GM23248 (cell line): ENCODE measurements at regions not wholly inside any gene's neighbourhood (a gene's known extent, or its start where the extent isn't known, plus 50 kb on each side); places are given as distances from the start of the nearest gene placed in this dataset.

Source experiments
- DNase-seq: peaks from one replicate; pipeline ENCODE4 v3.0.0-alpha.2; 2015
- H2AFZ ChIP-seq: fragments of 200-600 bp; sonication (generic); 2 replicates; pipeline ENCODE4 v1.6.1; 2016; ENCODE audit warnings: antibody characterized with exemption
- H3F3A ChIP-seq: fragments of 200-600 bp; sonication (generic); 2 replicates; pipeline ENCODE4 v1.6.1; 2016; ENCODE audit warnings: mild to moderate bottlenecking, antibody characterized with exemption, mixed run types; ENCODE audit not compliant: insufficient read depth
- H3K27ac ChIP-seq: fragments of 200-600 bp; sonication (generic); 2 replicates; pipeline ENCODE4 v1.5.1; 2016; ENCODE audit warnings: mild to moderate bottlenecking
- H3K27me3 ChIP-seq: fragments of 200-600 bp; sonication (generic); replicated peaks from 2 replicates; pipeline ENCODE4 v1.6.1; 2016; ENCODE audit warnings: mild to moderate bottlenecking; ENCODE audit not compliant: insufficient read depth
- H3K36me3 ChIP-seq: fragments of 200-600 bp; sonication (generic); 2 replicates; pipeline ENCODE4 v1.6.1; 2016; ENCODE audit warnings: low read depth, mild to moderate bottlenecking
- H3K4me1 ChIP-seq: fragments of 200-600 bp; sonication (generic); 2 replicates; pipeline ENCODE4 v1.6.1; 2016; ENCODE audit warnings: mild to moderate bottlenecking; ENCODE audit not compliant: insufficient read depth
- H3K4me2 ChIP-seq: fragments of 200-600 bp; sonication (generic); one replicate; pipeline ENCODE4 v1.6.1; 2016; ENCODE audit warnings: mild to moderate bottlenecking; ENCODE audit not compliant: unreplicated experiment
- H3K4me3 ChIP-seq: fragments of 200-600 bp; sonication (generic); 2 replicates; pipeline ENCODE4 v1.5.1; 2016; ENCODE audit warnings: mild to moderate bottlenecking
- H3K79me2 ChIP-seq: fragments of 200-600 bp; sonication (generic); 2 replicates; pipeline ENCODE4 v1.6.1; 2016; ENCODE audit warnings: mild to moderate bottlenecking; ENCODE audit not compliant: insufficient read depth
- H3K9ac ChIP-seq: fragments of 200-600 bp; sonication (generic); 2 replicates; pipeline ENCODE4 v1.6.1; 2016; ENCODE audit warnings: mild to moderate bottlenecking
- H3K9me2 ChIP-seq: fragments of 200-600 bp; sonication (generic); 2 replicates; pipeline ENCODE4 v1.6.1; 2016; ENCODE audit warnings: mixed run types, mild to moderate bottlenecking, moderate library complexity; ENCODE audit not compliant: insufficient read depth
- H3K9me3 ChIP-seq: fragments of 200-600 bp; sonication (generic); one replicate; pipeline ENCODE4 v1.6.1; 2017; ENCODE audit warnings: low read depth
- H4K20me1 ChIP-seq: fragments of 200-600 bp; sonication (generic); 2 replicates; pipeline ENCODE4 v1.6.0; 2016; ENCODE audit not compliant: insufficient read depth
- EZH2 ChIP-seq: fragments of 200-600 bp; sonication (generic); IDR thresholded peaks from 2 replicates; pipeline ENCODE4 v1.6.1; 2018; ENCODE audit warnings: antibody characterized with exemption, mild to moderate bottlenecking; ENCODE audit not compliant: insufficient read depth, poor library complexity, severe bottlenecking
- EZH2phosphoT487 ChIP-seq: fragments of 200-600 bp; sonication (generic); IDR thresholded peaks from 2 replicates; pipeline ENCODE4 v1.6.1; 2018; ENCODE audit warnings: antibody characterized with exemption, moderate library complexity, mild to moderate bottlenecking, low read depth; ENCODE audit not compliant: insufficient read depth
- WGBS, 2 experiments: methylation state at CpG; one replicate each; pipeline ENCODE4 v1.1.6; 2015 to 2017; ENCODE audit warnings: low lambda C conversion rate in 2 of 2, low coverage in 1 of 2; ENCODE audit errors: missing lambda C conversion rate in 2 of 2; 5-methylcytosine and 5-hydroxymethylcytosine counted together
- in situ Hi-C: fragments of 300-500 bp; cut with MboI; formaldehyde crosslinking; loops from 2 replicates; pipeline ENCODE4 v1.15.0; 2020

- in situ Hi-C loops, result no loop called here
- H3K9ac ChIP-seq, result no peak overlapping the region
Measured at GRCh38 chrX:1794586-1794985, 179.7 kb downstream of the ASMT start.

GRCh38 chrX:1802912-1803311 lies 188.1 kb downstream of the ASMT start:
- TF ChIP-seq EZH2phosphoT487 (no peak), EZH2 (no peak)
- H3K9ac ChIP-seq, result no peak overlapping the region
- H3K4me1 ChIP-seq, result no peaks in the 10 kb centered on the region
- H2AFZ ChIP-seq, result no peak overlapping the region
- no peaks in the 10 kb centered on the region for H3K36me3 ChIP-seq
- no peak overlapping the region for H3K4me2 ChIP-seq
- no peak for DNase-seq
- no peaks in the 10 kb centered on the region for H3K9me3 ChIP-seq
- no peaks in the 10 kb centered on the region for H4K20me1 ChIP-seq
- in situ Hi-C loops, result no loop called here
- H3F3A ChIP-seq, result no peaks in the 10 kb centered on the region
- no peaks in the 10 kb centered on the region for H3K27me3 ChIP-seq
- no peaks in the 10 kb centered on the region for H3K79me2 ChIP-seq
- WGBS, 2 experiments, result 68 to 70% methylated on average over 6 of the region's 6 CpGs
- H3K4me3 ChIP-seq, result no peak overlapping the region
- H3K27ac ChIP-seq, result no peak overlapping the region
- H3K9me2 ChIP-seq, result no peaks in the 10 kb centered on the region

More at GRCh38 chrX:1794586-1794985, 179.7 kb downstream of the ASMT start:
- Histone ChIP-seq H3K4me2 (no peak overlapping the region), H3K79me2 (no peaks in the 10 kb centered on the region), H3K36me3 (no peaks in the 10 kb centered on the region), H2AFZ (no peak overlapping the region), H3K9me2 (no peaks in the 10 kb centered on the region), H3K27ac (no peak overlapping the region), H3K9me3 (no peaks in the 10 kb centered on the region), H3K4me1 (no peaks in the 10 kb centered on the region), H3F3A (no peaks in the 10 kb centered on the region), H4K20me1 (no peaks in the 10 kb centered on the region), H3K27me3 (no peaks in the 10 kb centered on the region), H3K4me3 (no peak overlapping the region)
- DNase-seq, result no peak
- WGBS, 2 experiments, result 40% methylated on average over 9 of the region's 9 CpGs
- TF ChIP-seq EZH2phosphoT487 (no peak), EZH2 (no peak)

GRCh38 chrX:1803741-1804140 lies 188.9 kb downstream of the ASMT start:
- TF ChIP-seq EZH2phosphoT487, result no peak
- no peak for TF ChIP-seq EZH2
- Histone ChIP-seq H3K4me3 (no peak overlapping the region), H4K20me1 (no peaks in the 10 kb centered on the region), H3K9me2 (no peaks in the 10 kb centered on the region), H3K9ac (no peak overlapping the region), H3K79me2 (no peaks in the 10 kb centered on the region), H3K9me3 (no peaks in the 10 kb centered on the region), H3K27ac (no peak overlapping the region), H2AFZ (no peak overlapping the region), H3K36me3 (no peaks in the 10 kb centered on the region), H3K27me3 (no peaks in the 10 kb centered on the region), H3K4me1 (no peaks in the 10 kb centered on the region), H3F3A (no peaks in the 10 kb centered on the region), H3K4me2 (no peak overlapping the region)
- 35 to 46% methylated on average over 3 of the region's 3 CpGs for WGBS, 2 experiments
- no peak for DNase-seq
- in situ Hi-C loops, result no loop called here

- no peak overlapping the region for H3K27ac ChIP-seq
- H3K4me1 ChIP-seq, result no peaks in the 10 kb centered on the region
- H3K36me3 ChIP-seq, result no peaks in the 10 kb centered on the region
- H3K27me3 ChIP-seq, result no peaks in the 10 kb centered on the region
- H3K4me3 ChIP-seq, result no peak overlapping the region
- H3K9me2 ChIP-seq, result no peaks in the 10 kb centered on the region
- no peaks in the 10 kb centered on the region for H3K9me3 ChIP-seq
- 1 to 2% methylated on average over 10 to 12 of the region's 12 CpGs for WGBS, 2 experiments
- in situ Hi-C loops, result no loop called here
- H4K20me1 ChIP-seq, result no peaks in the 10 kb centered on the region
- no peak overlapping the region for H3K9ac ChIP-seq
- TF ChIP-seq EZH2 (no peak), EZH2phosphoT487 (no peak)
- DNase-seq, result peak; percentile 15
- no peak overlapping the region for H2AFZ ChIP-seq
- no peaks in the 10 kb centered on the region for H3F3A ChIP-seq
- no peak overlapping the region for H3K4me2 ChIP-seq
- no peaks in the 10 kb centered on the region for H3K79me2 ChIP-seq
Measured at GRCh38 chrX:1807301-1807731, 192.5 kb downstream of the ASMT start.

GRCh38 chrX:1809581-1809980 lies 194.7 kb downstream of the ASMT start:
- H3K9me3 ChIP-seq, result no peaks in the 10 kb centered on the region
- no peaks in the 10 kb centered on the region for H3K79me2 ChIP-seq
- TF ChIP-seq EZH2phosphoT487 (no peak), EZH2 (no peak)
- H3F3A ChIP-seq, result no peaks in the 10 kb centered on the region
- no peak overlapping the region for H3K9ac ChIP-seq
- H3K4me1 ChIP-seq, result no peaks in the 10 kb centered on the region
- no peaks in the 10 kb centered on the region for H4K20me1 ChIP-seq
- no peak for DNase-seq
- in situ Hi-C loops, result no loop called here
- H3K27me3 ChIP-seq, result no peaks in the 10 kb centered on the region
- no peaks in the 10 kb centered on the region for H3K9me2 ChIP-seq
- H3K36me3 ChIP-seq, result no peaks in the 10 kb centered on the region
- H3K4me2 ChIP-seq, result no peak overlapping the region
- H3K27ac ChIP-seq, result no peak overlapping the region
- H2AFZ ChIP-seq, result no peak overlapping the region
- 29 to 32% methylated on average over 5 of the region's 5 CpGs for WGBS, 2 experiments
- no peak overlapping the region for H3K4me3 ChIP-seq
